ENCODE measurements at regions not wholly inside any gene's neighbourhood (a gene's known extent, or its start where the extent isn't known, plus 50 kb on each side); places are given as distances from the start of the nearest gene placed in this dataset.

- H3K27me3 ChIP-seq (replicated peaks; ENCODE audit: insufficient read depth) = no peaks in the 10 kb centered on the region
- H3K27ac ChIP-seq = no peak overlapping the region
- no peak overlapping the region for H3K4me3 ChIP-seq
- TF ChIP-seq, protein P1, sequence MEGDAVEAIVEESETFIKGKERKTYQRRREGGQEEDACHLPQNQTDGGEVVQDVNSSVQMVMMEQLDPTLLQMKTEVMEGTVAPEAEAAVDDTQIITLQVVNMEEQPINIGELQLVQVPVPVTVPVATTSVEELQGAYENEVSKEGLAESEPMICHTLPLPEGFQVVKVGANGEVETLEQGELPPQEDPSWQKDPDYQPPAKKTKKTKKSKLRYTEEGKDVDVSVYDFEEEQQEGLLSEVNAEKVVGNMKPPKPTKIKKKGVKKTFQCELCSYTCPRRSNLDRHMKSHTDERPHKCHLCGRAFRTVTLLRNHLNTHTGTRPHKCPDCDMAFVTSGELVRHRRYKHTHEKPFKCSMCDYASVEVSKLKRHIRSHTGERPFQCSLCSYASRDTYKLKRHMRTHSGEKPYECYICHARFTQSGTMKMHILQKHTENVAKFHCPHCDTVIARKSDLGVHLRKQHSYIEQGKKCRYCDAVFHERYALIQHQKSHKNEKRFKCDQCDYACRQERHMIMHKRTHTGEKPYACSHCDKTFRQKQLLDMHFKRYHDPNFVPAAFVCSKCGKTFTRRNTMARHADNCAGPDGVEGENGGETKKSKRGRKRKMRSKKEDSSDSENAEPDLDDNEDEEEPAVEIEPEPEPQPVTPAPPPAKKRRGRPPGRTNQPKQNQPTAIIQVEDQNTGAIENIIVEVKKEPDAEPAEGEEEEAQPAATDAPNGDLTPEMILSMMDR (IDR thresholded peaks at IDR 0.05) = no peak
- no peak for DNase-seq (ENCODE audit: low spot score)
- H3K4me1 ChIP-seq (ENCODE audit: control insufficient read depth in 1 of 2, low read depth in 2 of 2) = no peaks in the 10 kb centered on the region
- no peaks in the 10 kb centered on the region for H3K36me3 ChIP-seq
- ATAC-seq (ENCODE audit: insufficient number of reproducible peaks, low FRiP score, low read depth) = no peak
- H3K9me3 ChIP-seq = no peaks in the 10 kb centered on the region
Measured at GRCh38 chr2:16009560-16009959, 69.2 kb downstream of the MYCN start.

DNA sequence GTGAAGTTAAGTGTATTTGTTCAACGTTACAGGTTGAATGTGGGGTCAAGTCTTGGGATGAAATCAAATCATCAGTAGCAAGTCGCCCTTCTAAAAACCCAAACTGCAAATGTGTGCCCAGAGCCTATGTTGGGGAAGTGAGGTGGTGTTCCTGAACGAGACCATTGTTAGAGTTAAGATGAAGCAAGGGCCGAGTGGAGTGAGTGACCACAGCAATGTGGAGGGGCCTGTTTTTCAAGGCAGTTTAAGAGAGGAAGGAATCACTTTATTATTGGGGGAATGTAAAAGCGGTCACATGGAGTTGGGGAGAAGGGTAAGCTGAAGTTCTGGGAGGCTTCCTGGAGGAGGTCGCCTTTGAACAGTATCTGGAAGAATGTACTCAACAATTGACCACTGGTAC, 68.5 kb downstream of the MYCN start:
- H3K9me3 ChIP-seq = no peaks in the 10 kb centered on the region
- no peaks in the 10 kb centered on the region for H3K27me3 ChIP-seq (replicated peaks; ENCODE audit: insufficient read depth)
- no peak overlapping the region for H3K27ac ChIP-seq
- no peak for ATAC-seq (ENCODE audit: insufficient number of reproducible peaks, low FRiP score, low read depth)
- DNase-seq (ENCODE audit: low spot score) = no peak
- H3K4me3 ChIP-seq = no peak overlapping the region
- H3K4me1 ChIP-seq (ENCODE audit: control insufficient read depth in 1 of 2, low read depth in 2 of 2) = no peaks in the 10 kb centered on the region
- TF ChIP-seq, protein P1 (IDR thresholded peaks at IDR 0.05) = no peak
- H3K36me3 ChIP-seq = no peaks in the 10 kb centered on the region

GRCh38 chr2:16008331-16008850, 68.0 kb downstream of the MYCN start:
- ATAC-seq (ENCODE audit: insufficient number of reproducible peaks, low FRiP score, low read depth) = no peak
- no peaks in the 10 kb centered on the region for H3K9me3 ChIP-seq
- H3K4me1 ChIP-seq (ENCODE audit: control insufficient read depth in 1 of 2, low read depth in 2 of 2) = no peaks in the 10 kb centered on the region

DNA sequence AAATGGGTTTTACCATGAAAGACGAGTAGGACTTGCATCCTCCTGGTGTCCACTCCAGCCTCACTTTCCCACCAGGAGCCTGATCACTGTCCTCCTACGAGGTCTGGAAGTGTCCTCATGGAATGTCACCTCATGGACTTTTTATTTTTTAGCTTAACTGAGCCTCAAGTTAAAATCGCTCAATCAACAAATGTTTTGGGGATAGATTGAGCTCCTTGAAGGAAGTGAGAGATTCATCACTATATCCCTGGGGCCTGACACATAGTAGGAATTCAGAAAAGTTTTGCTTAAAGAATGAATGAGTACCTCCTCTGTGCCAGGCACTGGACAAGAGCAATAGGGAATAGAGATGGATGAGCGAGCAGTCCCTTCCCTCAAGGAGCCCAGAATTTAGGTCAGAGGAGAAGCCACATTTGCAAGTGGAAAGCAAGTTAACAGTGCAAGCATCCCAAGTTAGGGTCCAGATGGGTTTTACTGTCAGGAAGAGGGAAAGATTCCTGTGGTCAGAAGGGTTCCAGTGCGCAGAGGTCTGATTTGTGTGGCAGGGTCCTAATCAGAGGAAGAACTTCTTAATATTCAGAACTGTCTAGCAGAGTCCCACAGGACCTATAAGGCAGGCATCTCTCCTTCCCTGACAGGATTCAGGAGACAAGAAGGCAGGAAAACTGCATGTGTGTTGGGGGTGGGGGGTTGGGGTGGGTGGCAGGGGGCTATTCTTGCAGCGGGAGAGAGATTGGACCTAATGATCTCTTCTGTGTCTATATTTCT, 67.0 kb downstream of the MYCN start:
- Histone ChIP-seq H3K27me3 (replicated peaks; ENCODE audit: insufficient read depth) (no peaks in the 10 kb centered on the region), H3K4me3 (no peak overlapping the region), H3K4me1 (ENCODE audit: control insufficient read depth in 1 of 2, low read depth in 2 of 2) (no peaks in the 10 kb centered on the region), H3K9me3 (no peaks in the 10 kb centered on the region), H3K27ac (no peak overlapping the region), H3K36me3 (no peaks in the 10 kb centered on the region)
- no peak for DNase-seq (ENCODE audit: low spot score)
- TF ChIP-seq, protein P1 (IDR thresholded peaks at IDR 0.05) = no peak
- ATAC-seq (ENCODE audit: insufficient number of reproducible peaks, low FRiP score, low read depth) = no peak

More at GRCh38 chr2:16008331-16008850, 68.0 kb downstream of the MYCN start:
- Histone ChIP-seq H3K36me3 (no peaks in the 10 kb centered on the region), H3K27me3 (replicated peaks; ENCODE audit: insufficient read depth) (no peaks in the 10 kb centered on the region), H3K4me3 (no peak overlapping the region), H3K27ac (no peak overlapping the region)
- no peak for DNase-seq (ENCODE audit: low spot score)
- TF ChIP-seq, protein P1 (IDR thresholded peaks at IDR 0.05) = no peak

GRCh38 chr2:16006537-16007166, 66.3 kb downstream of the MYCN start:
- TF ChIP-seq, protein P1 (IDR thresholded peaks at IDR 0.05) = no peak
- no peak for DNase-seq (ENCODE audit: low spot score)
- H3K9me3 ChIP-seq = no peaks in the 10 kb centered on the region
- ATAC-seq (ENCODE audit: insufficient number of reproducible peaks, low FRiP score, low read depth) = no peak
- H3K27ac ChIP-seq = no peak overlapping the region
- H3K4me3 ChIP-seq = no peak overlapping the region
- no peaks in the 10 kb centered on the region for H3K4me1 ChIP-seq (ENCODE audit: control insufficient read depth in 1 of 2, low read depth in 2 of 2)
- no peaks in the 10 kb centered on the region for H3K36me3 ChIP-seq
- no peaks in the 10 kb centered on the region for H3K27me3 ChIP-seq (replicated peaks; ENCODE audit: insufficient read depth)
